Renal cortex interstitium (tissue), 11 donors: ENCODE measurements at regions not wholly inside any gene's neighbourhood (a gene's known extent, or its start where the extent isn't known, plus 50 kb on each side); places are given as distances from the start of the nearest gene placed in this dataset.
"Not testable (repeated sequence)": the region's sequence is repeated elsewhere in the genome, so short reads cannot be mapped to it uniquely, and the experiment has no call there.

ENCODE experiments used
- DNase-seq, 11 donors: peaks; one replicate each; pipeline ENCODE4 v3.0.0-alpha.2; 2013; ENCODE audit warnings: low read depth in 9 of 11, low spot score in 4 of 11; ENCODE audit errors: extremely low read depth in 1 of 11

GRCh38 chr5:2163940-2164490 is 281.3 kb upstream of the IRX4 start:
- DNase-seq, result no peak

DNA sequence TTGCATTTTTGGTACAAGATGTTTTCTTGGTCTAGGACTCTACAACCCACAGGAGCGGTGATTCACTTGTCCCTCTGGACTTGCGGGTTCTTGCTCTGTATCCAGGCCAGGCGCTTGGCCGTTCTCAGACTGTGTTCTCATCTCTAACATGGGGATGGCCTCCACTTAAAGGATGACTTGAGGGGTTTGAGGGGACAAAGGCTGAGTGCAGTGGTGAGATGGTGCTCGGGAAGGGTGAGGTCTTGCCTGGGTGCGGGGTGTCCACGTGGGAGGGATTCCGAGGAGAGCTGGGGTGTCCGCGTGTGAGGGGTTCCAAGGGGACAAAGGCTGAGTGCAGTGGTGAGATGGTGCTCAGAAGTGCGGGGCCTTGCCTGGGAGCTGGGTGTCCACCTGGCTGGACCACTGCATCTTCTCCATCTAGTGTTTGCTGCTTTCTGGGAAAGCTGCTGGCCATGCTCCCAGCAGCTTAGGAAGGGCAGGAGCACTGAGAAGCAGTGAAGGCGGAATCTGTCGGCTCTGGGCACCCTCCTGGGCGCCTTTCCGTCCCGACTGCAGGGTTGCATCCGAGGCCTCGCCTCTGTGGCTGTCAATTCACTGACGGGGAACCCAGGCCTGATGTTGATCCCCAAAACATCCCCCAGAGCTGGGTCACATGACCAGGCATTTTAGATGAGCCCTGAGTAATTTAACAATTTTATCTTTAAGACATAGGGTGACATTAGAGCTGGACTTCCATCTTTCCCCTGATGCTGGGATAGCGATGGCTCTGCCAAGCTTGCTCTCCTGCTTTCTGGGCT is 280.5 kb upstream of the IRX4 start:
- no peak for DNase-seq

- no peak for DNase-seq
Measured at GRCh38 chr5:2160811-2161210, 278.1 kb upstream of the IRX4 start.

DNA sequence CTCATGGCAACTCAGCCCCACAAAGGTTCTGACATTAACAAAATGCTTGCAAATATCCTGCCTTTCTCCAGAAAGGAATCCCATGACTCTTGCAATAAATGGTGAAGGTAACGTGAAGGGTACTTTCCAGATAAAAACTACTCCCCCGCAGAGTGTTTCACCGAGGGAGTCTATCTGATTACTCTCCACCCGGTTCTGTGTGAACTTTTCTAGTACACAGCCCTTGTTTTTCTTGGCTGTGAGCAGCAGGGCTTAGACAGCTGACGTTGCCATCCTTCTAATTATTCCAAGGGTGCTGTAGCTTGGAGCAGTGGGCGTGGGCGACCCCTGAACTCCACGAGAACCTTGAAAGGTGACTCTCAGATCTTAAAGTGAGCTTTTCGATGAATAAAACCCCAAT is 276.0 kb upstream of the IRX4 start:
- no peak for DNase-seq

DNA sequence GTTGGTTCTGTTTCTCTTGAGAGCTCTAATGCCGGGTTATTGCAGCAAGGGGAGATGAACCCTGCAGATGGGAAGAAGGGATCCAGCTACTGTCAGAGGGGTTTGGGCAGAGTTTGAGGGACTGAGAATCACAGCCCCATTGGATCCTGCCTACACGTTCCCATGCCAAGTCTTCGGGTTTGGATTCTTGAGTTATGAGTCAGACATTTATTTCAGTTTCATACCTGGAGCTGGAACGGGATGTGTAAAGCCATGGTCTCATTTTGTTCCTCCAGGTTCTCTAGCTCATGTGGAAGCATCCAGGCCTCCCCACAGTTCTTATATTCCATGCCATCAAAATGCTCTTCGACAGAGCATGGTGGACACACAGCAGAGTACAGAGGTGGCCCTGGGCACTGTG is 275.4 kb upstream of the IRX4 start:
- no peak for DNase-seq

- no peak for DNase-seq
Measured at GRCh38 chr5:2157372-2157771, 274.6 kb upstream of the IRX4 start.

DNA sequence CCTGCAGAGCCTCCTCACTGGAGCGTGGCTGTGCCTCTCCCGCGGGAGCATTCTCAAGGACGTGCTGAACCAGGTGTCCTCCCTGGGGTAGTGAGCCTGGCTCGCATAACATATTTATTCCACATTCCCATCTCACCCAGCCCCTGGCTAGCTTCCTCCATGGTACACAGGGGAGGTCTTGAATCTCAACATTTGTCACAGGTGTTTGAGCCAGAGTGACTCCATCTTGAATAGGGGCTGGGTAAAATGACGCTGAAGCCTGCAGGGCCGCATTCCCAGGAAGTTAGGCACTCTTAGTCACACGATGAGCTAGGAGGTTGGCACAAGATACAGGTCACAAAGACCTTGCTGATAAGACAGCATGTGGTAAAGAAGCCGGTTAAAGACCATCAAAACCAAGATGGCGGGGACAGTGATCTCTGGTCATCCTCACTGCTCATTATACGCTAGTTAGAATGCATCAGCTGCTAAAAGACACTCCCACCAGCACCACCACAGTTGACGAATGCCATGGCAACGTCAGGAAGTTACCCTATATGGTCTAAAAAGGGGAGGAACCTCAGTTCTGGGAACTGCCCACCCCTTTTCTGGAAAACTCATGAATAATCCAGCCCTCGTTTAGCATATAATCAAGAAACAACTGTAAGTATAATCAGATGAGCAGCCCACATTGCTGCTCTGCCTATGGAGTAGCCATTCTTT is 273.8 kb upstream of the IRX4 start:
- no peak for DNase-seq

GRCh38 chr5:2155556-2155955 is 272.8 kb upstream of the IRX4 start:
- DNase-seq, result no peak

- DNase-seq, result no peak
Measured at GRCh38 chr5:2153802-2154201, 271.1 kb upstream of the IRX4 start.

DNA sequence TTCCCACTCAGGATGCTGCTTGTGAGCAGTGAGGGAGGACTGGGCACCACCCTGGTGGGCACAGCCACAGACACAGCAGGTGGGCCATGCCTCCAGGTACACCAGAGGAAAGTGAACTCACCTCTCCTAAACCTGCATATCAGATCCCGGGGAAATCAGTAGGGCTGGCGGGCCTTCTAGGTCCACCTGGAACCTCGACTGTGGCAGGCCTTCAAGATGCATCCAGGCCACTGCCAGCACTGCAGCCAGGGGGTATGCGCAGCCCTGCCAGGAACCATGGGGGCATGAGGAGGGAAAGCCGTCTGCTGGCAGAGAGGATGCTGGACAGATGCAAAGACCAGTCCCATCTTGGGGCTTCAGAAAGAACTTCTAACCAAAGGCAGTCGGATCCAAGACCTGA is 270.6 kb upstream of the IRX4 start:
- DNase-seq, result no peak

DNA sequence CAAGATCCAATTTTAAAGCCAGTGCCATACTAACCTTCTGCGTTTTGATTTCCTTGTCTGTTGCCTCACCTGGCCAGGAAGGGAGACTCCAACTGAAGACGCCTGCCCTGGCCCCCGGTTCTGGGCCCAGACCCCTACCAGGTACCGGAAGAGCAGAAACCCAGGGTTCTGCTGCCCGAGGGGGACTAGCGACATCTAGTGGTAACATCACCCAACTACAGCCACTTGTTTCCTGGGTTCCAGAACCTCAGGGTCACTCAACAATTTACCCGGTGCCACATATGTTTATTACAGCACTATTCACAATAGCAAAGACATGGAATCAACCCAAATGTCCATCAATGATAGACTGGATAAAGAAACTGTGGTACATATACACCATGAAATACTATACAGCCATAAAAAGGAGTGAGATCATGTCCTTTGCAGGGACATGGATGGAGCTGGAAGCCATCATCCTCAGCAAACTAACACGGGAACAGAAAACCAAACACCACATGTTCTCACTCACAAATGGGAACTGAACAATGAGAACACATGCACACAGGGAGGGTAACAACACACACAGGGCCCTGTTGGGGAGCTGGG is 268.7 kb upstream of the IRX4 start:
- DNase-seq, result not testable (repeated sequence)

DNA sequence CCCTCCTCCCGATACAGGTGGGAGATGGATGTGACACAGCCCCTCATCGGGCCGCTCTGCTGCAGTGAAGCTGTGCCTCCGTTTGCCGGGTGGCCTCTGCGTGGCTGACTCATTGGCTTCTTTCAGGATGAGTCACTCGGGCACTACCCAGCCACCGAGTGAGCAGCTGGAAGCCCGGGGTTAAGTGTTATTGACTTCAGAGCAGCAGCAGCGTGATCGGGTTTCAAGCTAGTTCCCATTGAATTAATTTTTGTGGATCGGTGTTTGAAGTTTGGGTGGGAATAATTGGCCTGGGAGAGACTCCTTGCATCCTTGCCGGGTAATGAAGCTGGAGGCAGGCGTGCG is 266.4 kb upstream of the IRX4 start:
- no peak for DNase-seq

- no peak for DNase-seq
Measured at GRCh38 chr5:2148312-2149194, 265.8 kb upstream of the IRX4 start.

GRCh38 chr5:2147504-2148311 is 265.0 kb upstream of the IRX4 start:
- DNase-seq, result no peak

DNA sequence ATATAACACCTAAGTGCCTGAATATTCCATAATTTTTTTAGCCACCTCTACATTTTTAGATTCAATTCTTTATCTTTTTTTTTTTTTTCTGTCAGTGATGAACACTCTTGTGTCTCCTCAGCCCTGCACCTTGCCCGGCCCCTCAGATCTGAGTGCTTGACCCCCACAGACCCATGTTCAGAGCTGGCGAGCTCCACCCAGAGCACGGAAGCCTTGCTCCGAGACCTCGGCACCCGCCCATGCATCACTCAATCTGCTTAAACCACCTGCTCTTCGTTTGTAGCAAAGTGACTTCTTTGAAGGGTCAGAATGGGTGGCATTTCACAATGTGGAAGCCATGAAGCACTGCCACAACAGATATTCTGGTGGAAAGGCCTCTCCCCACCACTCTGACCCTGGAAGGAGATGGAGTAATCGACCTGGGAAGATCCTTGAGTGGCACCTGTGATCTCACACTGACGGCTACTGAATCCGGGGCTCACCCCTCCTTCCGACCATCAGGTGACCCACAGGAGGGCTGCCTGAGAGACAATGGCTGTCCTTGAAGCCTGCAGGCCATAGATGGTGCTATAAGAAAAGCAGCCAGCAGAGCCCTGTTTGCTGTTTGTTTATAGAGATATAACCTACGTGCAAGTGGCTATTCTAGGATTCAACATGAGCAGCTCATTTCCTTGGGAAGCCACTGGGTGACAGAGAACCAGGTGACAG is 261.1 kb upstream of the IRX4 start:
- DNase-seq, result no peak

- DNase-seq, result no peak
Measured at GRCh38 chr5:2143088-2143487, 260.4 kb upstream of the IRX4 start.

DNA sequence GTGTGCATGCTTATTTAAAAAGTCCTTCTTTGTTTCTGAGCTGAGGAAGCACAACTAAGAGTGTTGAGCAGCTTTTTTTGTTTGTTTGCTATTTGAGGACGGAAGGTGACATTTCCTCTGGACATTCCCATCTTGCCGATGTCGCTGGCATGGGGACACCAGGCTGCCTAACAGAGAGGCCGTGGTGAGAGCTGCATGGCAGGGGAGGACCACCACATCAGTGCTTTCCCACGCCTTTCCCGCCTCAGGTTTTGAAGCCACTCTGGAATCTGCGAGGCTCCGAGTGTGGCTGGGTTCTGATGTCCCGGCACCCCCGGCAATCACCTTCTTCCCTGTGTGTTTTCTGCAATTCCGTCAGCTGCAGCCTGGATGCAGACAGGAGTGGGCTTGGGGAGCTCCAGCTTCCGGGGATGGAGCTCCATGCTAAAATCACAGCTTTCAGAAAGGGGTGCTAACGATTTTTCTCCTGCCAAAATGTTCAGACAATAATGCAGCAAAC is 259.8 kb upstream of the IRX4 start:
- no peak for DNase-seq
